ENCODE measurements at regions not wholly inside any gene's neighbourhood (a gene's known extent, or its start where the extent isn't known, plus 50 kb on each side); places are given as distances from the start of the nearest gene placed in this dataset.

GRCh38 chr12:4041187-4041885 is 168.1 kb upstream of the PARP11 start:
- intact Hi-C loops (cut with DNase I; ENCODE audit: low total_unique reads) = loop anchor here (10.0 kb wide), 1 partner anchor 47 kb away; no protein-coding TSS in a partner anchor

GRCh38 chr12:4039931-4040330 is 166.7 kb upstream of the PARP11 start:
- Histone ChIP-seq H3K36me3 (no peaks in the 10 kb centered on the region), H3K4me3 (no peak overlapping the region), H3K27ac (no peak overlapping the region), H3K4me1 (no peaks in the 10 kb centered on the region), H3K27me3 (no peaks in the 10 kb centered on the region), H3K9me3 (no peaks in the 10 kb centered on the region)
- TF ChIP-seq POLR2A (IDR thresholded peaks at IDR 0.05) = no peak
- TF ChIP-seq, protein P1, sequence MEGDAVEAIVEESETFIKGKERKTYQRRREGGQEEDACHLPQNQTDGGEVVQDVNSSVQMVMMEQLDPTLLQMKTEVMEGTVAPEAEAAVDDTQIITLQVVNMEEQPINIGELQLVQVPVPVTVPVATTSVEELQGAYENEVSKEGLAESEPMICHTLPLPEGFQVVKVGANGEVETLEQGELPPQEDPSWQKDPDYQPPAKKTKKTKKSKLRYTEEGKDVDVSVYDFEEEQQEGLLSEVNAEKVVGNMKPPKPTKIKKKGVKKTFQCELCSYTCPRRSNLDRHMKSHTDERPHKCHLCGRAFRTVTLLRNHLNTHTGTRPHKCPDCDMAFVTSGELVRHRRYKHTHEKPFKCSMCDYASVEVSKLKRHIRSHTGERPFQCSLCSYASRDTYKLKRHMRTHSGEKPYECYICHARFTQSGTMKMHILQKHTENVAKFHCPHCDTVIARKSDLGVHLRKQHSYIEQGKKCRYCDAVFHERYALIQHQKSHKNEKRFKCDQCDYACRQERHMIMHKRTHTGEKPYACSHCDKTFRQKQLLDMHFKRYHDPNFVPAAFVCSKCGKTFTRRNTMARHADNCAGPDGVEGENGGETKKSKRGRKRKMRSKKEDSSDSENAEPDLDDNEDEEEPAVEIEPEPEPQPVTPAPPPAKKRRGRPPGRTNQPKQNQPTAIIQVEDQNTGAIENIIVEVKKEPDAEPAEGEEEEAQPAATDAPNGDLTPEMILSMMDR (IDR thresholded peaks at IDR 0.05) = no peak
- no peak for DNase-seq
- intact Hi-C loops (cut with DNase I; ENCODE audit: low total_unique reads) = loop anchor here (10.0 kb wide), 3 partner anchors 45 to 235 kb away; partner anchors contain the start of gene CCND2

More at GRCh38 chr12:4041187-4041885, 168.1 kb upstream of the PARP11 start:
- no peaks in the 10 kb centered on the region for H3K27me3 ChIP-seq
- H3K27ac ChIP-seq = no peak overlapping the region
- no peaks in the 10 kb centered on the region for H3K36me3 ChIP-seq
- no peak for DNase-seq
- H3K9me3 ChIP-seq = no peaks in the 10 kb centered on the region
- TF ChIP-seq, protein P1 (IDR thresholded peaks at IDR 0.05) = no peak
- no peak for TF ChIP-seq POLR2A (IDR thresholded peaks at IDR 0.05)
- H3K4me1 ChIP-seq = no peaks in the 10 kb centered on the region
- H3K4me3 ChIP-seq = no peak overlapping the region

GRCh38 chr12:4037747-4038312 is 164.6 kb upstream of the PARP11 start:
- intact Hi-C loops (cut with DNase I; ENCODE audit: low total_unique reads) = loop anchor here (10.0 kb wide), 2 partner anchors 153 to 237 kb away; partner anchors contain the start of gene CCND2
- Histone ChIP-seq H3K9me3 (no peaks in the 10 kb centered on the region), H3K36me3 (no peaks in the 10 kb centered on the region), H3K27me3 (no peaks in the 10 kb centered on the region), H3K4me3 (no peak overlapping the region), H3K4me1 (no peaks in the 10 kb centered on the region), H3K27ac (no peak overlapping the region)
- peak; percentile 45 to 62 for DNase-seq
- TF ChIP-seq, protein P1 (IDR thresholded peaks at IDR 0.05) = peak; percentile 68 to 77 (median 72)
- no peak for TF ChIP-seq POLR2A (IDR thresholded peaks at IDR 0.05)

- intact Hi-C loops (cut with DNase I; ENCODE audit: low total_unique reads) = loop anchor here (10.0 kb wide), 2 partner anchors 152 to 238 kb away; partner anchors contain the start of gene CCND2
- H3K4me3 ChIP-seq = no peak overlapping the region
These were observed 163.6 kb upstream of the PARP11 start for GRCh38 chr12:4036671-4037271.

More at GRCh38 chr12:4036671-4037271, 163.6 kb upstream of the PARP11 start:
- no peak for DNase-seq
- Histone ChIP-seq H3K27ac (no peak overlapping the region), H3K9me3 (no peaks in the 10 kb centered on the region), H3K36me3 (no peaks in the 10 kb centered on the region), H3K4me1 (peaks cover 0 to 2% of the 10 kb centered on the region in 2 donors), H3K27me3 (no peaks in the 10 kb centered on the region)
- TF ChIP-seq POLR2A (IDR thresholded peaks at IDR 0.05) = no peak
- TF ChIP-seq, protein P1 (IDR thresholded peaks at IDR 0.05) = no peak

All from uterus (tissue), 3 donors.